ENCODE measurements at regions not wholly inside any gene's neighbourhood (a gene's known extent, or its start where the extent isn't known, plus 50 kb on each side); places are given as distances from the start of the nearest gene placed in this dataset.

- no peak for TF ChIP-seq CTCF (IDR thresholded peaks at IDR 0.05)
- no peak for TF ChIP-seq REST (IDR thresholded peaks at IDR 0.05; ENCODE audit: insufficient read depth in 1 of 2, low read depth in 2 of 2, low read length in 1 of 2)
- TF ChIP-seq POLR2AphosphoS5 (IDR thresholded peaks at IDR 0.05; ENCODE audit: low read depth, low read length) = no peak
Measured at GRCh38 chr4:33940281-33940680, 2304.0 kb downstream of the ARAP2 start.

Measured in Panc1 (cell line).